Stimulated activated CD8-positive, alpha-beta memory T cell treated with anti-CD3 and anti-CD28 coated beads, Interleukin-15, amount 100 ng/mL, for 4 hours (primary cell): ENCODE measurements at regions not wholly inside any gene's neighbourhood (a gene's known extent, or its start where the extent isn't known, plus 50 kb on each side); places are given as distances from the start of the nearest gene placed in this dataset.
"Not testable (repeated sequence)": the region's sequence is repeated elsewhere in the genome, so short reads cannot be mapped to it uniquely, and the experiment has no call there.

Source experiments
- DNase-seq, 2 donors: peaks; one replicate each; pipeline ENCODE4 v3.0.0-alpha.2; 2020; ENCODE audit warnings: low read depth in 2 of 2

DNA sequence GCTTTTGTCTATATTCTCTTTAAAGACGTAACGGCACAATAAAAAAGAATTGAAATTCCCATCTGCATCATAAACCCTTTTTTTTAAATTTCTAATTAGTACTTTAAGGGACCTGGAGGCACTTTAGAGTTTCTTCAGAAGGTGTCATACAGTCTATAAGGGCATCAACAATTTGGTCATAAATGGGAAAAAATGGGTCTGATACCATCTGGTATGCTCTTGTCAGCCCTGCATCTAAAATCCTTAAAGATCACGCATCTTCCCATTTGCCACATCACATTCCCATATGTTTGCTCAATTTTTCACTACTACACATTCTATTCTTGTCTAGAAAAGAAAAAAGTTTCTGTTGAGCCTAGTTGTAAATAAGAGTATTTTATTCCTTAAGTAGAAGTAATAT, 53.8 kb downstream of the COX7C start:
- no peak for DNase-seq

DNA sequence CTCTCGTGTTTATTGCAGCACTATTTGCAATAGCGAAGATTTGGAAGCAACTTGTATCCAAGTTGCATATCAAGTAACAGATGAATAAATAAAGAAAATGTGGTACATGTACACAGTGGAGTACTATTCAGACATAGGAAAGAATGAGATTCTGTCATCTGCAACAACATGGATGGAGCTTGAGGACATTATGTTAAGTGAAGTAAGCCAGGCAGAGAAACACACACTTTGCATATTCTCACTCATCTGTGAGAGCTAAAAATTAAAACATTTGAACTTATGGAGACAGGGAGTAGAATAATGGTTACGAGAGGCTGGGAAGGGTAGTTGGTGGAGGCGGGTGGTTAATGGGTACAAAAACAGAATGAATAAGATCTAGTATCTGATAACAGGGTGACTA, 56.3 kb downstream of the COX7C start:
- no peak for DNase-seq

DNA sequence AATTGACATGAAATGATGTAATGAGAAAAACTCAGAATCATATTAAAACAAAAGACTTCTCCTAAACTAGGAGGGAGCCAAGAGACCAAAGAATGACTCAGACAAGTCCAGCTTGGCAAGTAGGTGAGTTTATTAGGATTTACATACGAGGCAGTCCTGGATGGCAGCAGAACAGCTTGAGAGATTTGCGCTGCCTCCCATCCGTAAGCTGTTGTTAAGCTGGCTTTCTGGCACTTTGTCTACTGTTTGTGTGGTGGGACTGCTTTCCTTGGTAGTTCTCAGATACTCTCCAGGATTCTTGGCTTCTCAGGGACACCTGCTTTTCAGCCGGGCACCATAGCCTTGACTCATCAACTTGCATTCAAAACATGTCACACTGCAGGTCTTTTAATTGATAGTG, 57.6 kb downstream of the COX7C start:
- no peak for DNase-seq

DNA sequence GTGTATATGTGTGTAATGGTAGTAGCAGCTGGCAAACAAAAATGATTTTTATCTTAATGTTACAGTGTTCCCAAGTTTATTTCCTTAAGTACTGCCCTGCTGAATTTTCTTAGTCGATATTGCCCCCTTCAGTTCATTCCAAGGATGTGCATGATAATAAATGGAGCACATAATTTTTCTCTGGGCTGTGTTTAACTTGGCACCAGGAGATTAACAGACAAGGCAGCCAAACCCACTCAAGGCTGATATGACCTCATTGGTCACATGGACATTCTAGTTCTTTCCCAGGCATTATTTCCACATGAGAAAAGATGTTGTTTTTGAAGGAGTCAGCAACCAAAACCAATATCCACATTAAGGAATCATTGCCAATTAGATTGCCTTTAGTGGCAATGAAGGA, 61.8 kb downstream of the COX7C start:
- DNase-seq = no peak

DNA sequence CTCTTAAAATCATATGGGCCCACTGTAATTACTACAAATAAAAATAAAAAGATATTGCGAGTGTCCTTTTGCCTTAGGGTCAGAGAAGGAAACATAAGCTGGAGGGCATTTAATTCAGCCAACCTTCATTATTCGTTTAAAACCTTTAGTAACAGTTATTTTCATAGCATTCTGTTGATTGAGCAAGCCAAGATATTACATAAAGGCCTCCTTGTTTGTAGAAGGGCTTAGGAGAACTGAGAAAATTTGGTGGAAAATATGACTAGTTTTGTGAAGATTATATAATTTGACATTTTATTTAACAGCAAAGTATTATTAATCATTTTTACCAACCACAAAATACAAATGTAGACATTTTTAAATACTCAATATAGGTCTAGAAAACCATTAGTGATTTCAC, 62.2 kb downstream of the COX7C start:
- DNase-seq = no peak

DNA sequence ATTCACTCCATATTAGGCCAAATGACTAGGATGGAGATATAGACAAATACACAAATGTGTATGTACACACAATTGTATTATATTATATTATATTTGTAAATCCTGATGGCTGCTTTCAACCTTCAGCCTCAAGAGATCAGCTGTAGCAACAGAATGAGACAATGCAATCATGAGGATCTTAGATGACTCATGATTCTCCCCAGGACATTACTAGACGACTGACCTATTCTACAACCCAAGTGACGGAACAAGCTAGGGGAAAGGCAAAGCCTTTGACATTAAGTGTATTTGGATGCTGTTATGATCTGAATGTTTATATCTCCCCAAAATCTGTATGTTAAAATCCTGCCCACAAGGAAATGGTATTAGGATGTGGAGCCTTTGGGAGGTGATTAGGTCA, 66.5 kb downstream of the COX7C start:
- DNase-seq = no peak

DNA sequence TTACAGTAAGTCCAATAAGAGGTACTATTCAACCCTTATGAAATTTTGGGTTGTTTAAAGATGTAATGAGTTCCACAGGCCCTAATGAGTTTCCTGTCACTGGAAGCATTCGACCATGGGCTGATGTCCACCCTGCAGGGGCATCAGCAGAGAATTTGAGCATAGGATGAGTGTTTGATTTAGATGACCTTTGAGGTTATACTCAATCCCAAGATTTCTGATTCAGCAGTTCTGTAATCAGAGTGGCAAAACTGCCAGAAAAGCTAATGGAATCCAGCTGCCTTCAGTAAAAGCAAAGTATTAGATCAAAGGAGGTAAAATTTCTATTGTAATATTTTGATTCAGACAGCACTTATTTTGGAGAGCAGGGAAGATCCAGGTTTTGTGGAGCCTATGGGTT, 68.3 kb downstream of the COX7C start:
- DNase-seq = no peak

DNA sequence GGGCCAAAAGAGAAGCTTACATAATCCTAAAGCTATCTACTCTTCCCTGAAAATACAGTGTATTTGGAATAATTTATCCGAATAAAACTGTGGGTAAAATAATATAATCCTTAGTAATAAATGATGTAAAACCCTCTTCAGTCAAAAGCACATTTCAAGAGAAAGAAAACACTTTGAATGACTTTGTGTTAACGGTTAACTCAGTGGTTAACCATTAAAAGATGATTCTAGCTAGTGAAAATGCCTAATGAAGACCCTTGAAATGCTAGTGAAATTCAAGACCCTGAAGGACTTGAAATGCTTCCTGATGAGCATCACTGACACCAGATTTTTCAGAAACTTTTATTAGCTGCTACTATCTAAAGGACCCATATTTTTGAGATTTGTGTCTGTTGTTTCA, 70.7 kb downstream of the COX7C start:
- DNase-seq = no peak

DNA sequence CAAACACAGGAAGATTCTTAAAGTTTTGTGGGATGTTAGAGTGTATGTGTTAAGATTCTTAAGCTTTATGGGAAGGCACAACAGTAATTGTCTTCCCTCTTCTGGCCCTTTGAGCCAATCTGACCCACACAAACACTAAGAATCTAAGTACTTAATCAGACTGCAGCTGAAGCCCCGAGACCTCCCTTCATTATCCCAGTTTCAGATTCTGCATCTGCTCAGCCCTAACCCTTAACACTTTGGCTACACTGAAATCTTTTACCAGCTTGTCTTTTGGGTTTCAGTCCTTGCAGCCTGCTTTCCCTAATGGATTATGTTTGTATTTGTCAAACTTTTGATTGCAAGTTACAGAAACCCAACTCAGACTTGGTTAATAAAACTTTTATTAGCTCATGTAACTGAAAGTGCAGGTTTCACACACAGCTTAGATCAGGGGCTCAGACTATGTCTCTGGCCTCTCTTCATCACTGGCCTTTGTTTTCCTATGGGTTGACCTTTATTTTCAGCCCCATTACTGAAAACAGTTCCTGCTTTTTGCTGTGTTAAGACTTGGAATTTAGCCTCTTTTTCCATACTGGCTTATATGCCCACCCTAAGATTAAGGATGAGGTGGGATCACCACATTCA, 71.5 kb downstream of the COX7C start:
- DNase-seq = no peak

DNA sequence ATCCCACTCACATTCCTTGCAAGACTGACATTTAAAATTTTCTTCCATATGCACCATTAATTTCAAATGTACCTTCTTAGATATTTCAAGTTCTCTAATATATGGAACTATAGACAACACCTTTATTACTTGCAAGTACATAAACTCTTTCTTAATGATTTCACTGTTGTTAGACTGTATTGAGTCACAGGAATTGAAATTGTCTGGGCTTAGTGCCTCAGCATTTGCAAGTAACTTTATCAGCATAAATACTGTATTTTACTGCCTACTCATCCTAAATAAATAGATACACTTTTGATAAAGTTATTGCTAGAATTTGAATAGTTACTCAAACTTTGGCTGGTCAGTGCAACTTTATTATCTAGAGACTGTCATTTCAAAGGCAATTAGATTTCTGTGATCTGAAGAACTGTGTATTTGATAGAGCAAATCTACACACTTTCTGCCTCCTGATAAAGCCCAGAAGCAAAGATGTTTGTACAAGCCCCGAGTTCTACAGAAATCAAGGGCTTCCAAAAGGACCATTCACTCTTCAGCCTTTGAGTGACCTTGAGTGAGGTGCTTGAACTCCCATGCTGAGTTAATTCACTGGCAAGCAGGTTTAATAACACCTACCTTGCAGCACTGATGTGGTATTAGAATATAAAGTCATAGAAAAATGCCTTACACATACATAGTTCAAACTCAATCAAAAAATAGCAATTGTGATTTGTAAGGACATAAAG, 91.6 kb downstream of the COX7C start:
- DNase-seq = no peak

DNA sequence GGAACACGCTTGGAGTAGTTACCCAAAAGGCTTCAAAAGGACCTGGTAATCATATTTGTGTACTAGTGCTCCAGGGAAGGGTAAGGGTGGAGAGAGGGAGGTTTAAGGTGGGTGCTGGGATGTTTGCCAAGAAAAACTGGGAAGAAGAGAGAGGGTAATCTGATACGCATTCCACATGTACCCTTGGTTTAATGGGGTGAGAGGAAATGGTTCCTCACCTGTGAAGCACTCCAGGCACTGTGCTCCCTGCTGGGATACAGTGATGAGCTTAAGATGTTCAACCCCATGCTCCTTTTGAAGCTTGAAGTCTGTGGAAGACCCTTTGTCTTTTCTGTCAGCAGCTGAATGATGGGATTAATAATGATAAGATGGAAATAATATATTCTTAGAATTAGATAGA, 98.4 kb downstream of the COX7C start:
- DNase-seq = no peak

DNA sequence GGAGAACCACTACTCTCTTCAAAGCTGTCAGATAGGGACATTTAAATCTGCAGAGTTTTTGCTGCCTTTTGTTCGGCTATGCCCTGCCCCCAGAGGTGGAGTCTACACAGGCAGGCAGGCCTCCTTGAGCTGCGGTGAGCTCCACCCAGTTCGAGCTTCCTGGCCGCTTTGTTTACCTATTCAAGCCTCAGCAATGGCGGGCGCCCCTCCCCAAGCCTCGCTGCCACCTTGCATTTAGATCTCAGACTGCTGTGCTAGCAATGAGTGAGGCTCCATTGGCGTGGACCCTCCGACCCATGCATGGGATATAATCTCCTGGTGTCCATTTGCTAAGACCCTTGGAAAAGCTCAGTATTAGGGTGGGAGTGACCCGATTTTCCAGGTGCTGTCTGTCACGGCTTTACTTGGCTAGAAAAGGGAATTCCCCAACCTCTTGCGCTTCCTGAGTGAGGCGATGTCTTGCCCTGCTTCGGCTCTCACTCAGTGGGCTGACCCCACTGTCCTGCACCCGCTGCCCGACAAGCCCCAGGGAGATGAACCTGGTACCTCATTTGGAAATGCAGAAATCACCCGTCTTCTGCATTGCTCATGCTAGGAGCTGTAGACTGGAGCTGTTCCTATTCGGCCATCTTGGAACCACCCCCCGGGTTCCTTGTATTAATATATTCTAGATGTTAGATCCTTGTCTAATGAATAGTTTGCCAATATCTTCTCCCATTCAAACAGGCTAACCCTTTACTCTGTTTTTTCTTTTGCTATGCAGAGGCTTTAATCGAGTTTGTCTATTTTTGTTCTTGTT, 113.8 kb downstream of the COX7C start:
- not testable (repeated sequence) for DNase-seq

DNA sequence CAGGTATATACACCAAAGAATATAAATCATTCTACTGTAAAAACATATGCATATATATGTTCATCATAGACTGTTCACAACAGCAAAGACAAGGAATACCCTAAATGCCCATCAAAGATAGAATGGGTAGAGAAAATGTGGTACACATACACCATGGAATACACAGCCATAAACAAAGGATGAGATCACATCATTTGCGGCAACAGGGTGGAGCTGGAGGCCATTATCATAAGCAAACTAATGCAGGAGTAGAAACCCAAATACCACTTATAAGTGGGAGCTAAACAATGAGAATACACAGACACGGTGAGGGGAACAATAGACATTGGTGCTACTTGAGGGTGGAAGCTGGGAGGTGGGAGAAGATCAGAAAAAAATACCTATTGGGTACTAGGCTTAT, 117.6 kb downstream of the COX7C start:
- DNase-seq = no peak

DNA sequence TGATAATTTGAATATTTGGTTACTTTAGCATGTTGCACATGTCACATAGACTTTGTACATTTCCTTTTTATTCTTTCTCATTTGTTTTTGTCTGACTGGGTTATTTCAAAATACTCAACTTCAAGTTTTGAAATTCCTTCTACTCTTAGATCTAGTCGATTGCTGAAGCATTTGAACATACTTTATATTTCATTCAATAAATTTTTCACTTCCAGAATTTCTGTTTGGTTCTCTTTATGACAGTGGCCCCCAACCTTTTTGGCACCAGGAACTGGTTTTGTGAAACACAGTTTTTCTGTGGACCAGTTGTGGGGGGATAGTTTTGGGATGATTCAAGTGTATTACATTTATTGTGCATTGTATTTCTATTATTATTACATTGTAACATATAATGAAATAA, 119.8 kb downstream of the COX7C start:
- no peak for DNase-seq

DNA sequence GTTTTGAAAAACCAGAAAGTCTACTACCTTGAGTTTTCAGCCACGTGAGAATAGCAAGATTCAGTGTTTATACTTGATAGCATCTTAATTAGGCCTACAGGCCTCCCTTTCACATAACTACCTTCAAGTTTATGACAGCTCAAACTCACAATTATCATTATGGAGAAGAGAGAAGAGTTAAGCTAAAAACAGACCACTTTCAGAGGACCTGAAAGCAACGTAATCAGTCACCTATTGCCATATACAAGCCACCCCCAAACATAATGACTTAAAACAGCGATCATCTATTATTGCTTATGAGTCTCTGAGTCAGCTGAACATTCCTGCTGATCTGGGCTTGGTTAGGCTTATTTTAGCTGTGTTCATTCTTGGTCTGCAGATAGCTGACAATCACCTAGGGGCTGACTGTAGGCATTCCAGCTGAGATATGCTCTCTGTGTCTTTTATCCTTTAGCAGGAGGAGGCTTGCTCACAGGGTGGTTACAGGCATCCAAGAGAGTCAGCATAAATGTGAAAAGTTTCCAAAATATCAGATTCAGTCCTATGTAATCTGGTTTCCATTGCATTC, 130.9 kb downstream of the COX7C start:
- DNase-seq = no peak

DNA sequence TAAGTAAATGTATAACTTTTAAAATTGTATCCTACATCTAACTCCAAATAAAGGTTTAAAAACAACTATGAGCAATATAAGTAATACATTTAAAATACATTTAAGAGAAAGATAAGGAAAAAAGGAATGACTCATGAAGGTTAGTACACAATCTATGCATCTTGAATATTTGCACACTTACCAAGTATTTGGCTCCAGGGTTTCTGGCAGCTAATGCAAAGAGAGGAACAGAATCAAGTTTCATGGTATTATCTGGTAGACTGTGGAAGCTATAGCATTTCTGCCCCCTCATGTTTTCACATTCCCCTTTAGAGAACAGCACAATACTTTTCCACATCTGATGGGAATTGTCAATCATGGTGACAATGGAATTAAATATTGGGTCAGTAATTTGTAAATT, 132.1 kb downstream of the COX7C start:
- DNase-seq = no peak

DNA sequence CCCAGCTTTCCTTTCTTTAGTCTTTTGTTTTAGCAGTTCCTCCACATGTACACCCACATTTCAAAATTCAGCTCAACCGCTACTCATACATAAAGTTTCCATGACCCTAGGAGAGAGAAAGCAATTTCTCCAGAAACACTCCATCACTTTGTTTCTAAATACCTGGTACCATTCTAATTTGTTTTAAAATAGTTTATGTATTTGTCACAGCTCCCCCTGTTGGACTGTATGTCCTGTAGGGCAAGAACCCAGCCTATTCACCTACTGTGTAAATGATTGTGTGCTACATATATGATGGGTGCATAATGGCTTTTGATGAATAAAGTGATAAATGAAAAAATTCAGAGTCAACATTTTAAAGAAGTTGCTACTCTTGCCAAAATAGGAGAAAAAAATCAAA, 139.1 kb downstream of the COX7C start:
- DNase-seq = no peak

DNA sequence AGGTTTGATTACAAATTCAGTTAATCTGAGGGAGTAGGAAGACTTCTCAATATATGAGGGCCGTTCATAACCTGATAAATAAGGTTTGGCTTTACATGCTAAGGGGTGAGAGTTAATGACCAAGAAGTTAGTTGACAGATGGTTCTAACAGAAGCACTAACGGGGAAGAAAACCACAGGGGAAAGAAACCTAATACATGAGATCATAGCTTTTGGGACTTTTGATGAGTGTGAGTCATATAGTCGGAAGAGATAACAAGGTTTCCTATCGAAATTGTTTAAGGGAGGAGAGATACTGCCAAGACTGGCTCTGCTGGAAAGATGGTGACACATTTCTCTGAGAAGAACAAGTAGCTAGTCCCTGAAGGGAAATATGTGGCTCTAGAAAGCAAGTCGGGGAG, 140.1 kb downstream of the COX7C start:
- no peak for DNase-seq

DNA sequence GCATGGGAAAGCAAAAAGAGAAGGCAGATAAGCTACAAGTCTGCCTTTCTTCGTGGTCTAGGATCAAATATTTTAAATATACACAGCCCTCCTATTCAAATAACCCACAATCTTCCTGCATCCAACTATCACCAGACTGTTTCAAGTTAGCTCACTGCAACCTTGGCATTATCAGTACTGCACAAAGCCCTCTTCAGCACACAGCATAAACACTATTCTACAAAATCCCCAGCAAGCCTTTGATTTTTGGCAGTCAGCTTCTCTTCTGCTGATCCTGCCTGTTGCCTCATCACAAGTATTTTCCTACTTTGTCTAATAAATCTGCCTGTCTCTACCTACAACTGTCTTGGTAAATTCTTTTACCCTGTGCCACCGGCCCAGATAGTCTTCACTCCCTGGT, 142.9 kb downstream of the COX7C start:
- no peak for DNase-seq

DNA sequence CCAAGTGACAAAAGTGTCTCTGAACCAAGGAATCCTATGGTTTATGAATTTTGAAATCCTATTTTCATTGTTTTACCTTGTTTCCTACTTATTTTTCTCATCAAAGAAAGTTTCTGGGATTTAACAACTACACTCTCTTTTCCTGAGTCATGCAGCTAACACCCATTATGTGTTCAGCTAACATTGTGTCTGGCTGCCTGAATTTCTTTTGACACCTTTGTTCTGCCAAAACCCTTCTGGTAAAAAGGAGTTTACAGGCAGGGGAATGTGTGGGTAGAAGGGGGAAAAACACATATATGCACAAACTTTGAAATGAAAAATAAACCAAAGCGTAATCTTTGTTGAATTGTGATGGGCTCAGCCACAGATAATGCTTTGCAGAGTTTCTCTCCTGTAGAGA, 146.2 kb downstream of the COX7C start:
- no peak for DNase-seq

DNA sequence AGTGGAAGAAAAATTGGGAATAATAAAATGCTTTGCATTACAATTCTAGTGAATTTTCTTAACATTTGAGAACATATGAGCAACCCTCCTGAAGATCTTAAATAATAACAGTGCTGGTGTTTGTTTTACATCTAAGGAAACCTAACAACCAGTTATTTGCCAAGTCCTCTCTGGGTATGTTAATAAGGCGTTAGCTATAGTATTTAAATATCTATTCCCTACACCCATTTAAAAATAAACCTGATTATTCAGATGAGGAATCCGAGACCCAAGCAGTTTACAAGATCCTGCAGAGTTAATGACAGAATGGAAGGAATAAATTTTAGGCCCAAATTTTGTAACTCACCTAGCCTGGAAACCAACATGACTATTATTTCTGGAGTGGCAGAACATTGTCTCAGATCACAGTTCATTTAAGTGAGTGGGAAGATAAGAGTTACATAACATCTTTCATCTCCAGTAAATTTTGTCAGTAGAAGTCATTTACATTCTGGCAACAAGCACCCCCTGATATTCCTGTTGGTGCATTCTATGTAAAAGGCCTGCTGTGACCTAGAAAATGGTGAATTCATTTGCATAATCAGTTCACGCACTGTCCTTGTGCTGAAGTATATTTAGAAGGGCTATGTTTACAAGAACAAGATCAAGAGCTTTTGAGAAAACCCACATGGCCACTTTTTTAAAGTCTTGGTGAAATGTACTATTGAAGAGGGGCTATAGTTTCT, 148.2 kb downstream of the COX7C start:
- no peak for DNase-seq

DNA sequence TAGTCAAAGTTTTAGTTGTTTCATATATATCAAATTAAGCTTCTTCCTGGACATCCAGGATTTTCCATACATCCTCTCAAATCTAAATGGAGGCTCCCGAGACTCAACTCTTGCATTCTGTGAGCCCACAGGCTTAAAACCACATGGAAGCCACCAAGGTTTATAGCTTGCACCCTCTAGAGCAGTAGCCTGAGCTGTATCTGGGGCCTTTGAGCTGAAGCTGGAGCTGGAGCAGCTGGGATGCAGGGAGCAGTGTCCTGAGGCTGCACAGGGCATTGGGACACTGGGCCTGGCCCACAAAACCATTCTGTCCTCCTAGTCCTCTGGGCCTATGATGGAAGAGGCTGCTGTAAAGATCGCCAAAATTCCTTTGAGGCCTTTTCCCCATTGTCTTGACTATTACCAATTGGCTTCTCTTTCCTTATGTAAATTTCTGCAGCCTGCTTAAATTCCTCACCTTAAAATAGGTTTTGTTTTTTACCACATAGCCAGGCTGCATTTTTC, 151.0 kb downstream of the COX7C start:
- DNase-seq = no peak
